Amniotic stem cell (primary cell): ENCODE measurements at regions not wholly inside any gene's neighbourhood (a gene's known extent, or its start where the extent isn't known, plus 50 kb on each side); places are given as distances from the start of the nearest gene placed in this dataset.

ENCODE experiments used
- DNase-seq: peaks from one replicate; lab custom pipeline; 2025; lab: John Stamatoyannopoulos, UW

GRCh38 chr3:7913283-7913682 is 588.3 kb upstream of the LMCD1 start:
- DNase-seq = no peak

GRCh38 chr3:7915356-7915755 is 586.3 kb upstream of the LMCD1 start:
- no peak for DNase-seq

DNA sequence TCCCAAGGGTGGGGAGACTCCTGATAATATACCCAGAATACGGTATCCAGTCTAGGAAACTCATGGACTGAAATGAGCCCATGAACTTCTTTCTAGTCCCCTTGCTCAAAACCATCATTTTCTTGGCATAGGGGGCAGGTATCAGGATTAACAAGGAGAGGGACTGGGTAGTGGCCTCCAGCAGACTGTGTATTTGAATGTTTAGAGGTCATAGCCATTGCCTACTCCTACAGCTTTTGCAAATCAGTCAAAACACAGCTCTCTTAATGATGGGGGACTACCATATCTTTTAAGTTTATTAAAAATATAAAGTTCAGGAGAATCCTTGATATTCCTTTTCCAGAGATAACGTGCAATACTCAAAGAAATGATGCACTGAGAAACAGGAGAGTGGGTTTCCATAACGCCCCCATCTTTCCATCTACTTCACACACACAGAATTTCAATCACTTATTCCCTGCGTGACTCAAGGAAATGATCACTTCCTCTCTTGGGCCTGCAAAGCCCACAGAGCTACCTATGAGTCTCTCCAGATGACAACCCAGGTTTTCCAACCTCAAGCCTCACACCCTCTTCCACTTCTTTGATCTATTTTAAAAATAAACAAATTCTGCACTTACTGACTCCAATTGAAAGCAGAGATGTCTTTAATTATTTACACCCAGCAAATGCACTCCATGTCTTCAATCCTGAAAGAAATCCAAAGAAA is 584.0 kb upstream of the LMCD1 start:
- no peak for DNase-seq

DNA sequence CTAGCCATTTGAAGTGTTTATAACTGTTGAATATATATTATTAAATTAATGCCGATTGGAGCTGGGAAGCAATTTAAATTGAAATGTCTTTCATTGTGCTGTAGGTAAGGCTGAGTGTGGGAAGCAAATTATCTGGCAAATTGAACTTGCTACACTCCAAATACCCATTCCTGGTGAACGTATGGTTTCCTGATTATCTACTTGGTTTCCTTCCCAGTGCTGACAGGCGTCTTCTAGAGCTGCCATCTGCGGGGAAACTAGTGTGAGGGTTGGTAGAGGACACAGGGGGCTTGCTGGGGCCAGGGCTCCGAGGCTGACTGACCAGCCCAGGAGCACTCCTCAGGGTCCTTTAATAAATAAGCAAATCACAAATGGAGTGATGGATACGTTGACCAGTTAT is 581.4 kb upstream of the LMCD1 start:
- no peak for DNase-seq

DNA sequence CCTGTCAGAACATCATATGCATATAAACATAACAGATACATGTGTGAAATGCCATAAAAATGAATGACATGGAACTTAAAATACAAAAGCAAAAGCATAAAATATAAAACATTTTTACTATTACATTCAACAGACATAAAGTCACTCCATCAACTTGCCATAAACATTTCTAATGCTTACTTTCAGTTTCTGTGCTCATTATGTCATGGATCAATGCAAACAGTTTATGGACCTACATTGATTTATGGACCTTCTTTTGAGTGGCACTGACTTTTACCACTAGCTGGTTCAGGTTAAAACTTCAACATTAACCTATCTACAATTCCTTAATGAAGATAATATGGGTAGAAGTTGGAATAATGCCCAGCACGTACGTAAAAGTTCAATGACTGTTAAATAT is 577.4 kb upstream of the LMCD1 start:
- DNase-seq = no peak

DNA sequence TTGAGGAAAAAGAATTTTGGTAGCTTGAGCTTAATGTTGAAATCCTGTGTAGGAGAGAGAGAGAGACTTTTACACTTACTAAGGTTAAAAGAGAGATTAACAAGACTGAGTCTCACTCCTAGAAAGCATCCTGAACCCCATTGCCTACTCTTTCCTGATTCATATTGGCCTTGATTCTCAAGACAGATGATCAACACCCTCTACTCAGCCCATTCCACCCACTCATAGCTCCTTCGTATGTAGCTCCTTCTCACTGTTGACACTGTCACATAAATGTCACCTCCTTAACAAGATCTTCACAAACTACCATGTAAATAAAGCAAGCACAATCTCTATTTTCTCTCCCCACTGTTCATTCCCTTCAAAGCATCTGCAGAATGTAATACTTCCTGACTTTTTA is 574.6 kb upstream of the LMCD1 start:
- no peak for DNase-seq

DNA sequence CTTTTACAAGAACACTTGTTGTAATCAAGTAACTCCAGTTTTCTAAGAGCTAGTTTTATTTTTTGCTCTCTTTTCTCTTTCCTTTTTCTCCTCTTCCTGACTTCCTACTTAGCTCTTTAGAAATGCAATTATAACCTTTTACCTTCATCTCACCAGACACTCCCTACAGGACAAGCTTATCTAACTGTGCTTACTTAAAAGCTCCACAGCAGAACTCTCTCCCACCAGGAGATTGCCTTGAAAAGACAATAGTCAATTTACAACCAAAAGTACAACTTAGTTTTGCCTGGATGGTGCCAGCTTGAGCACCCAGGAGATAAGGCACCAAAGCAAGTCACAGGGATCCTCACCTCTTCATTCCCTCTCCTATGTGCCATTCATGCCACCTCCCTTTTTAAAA is 573.8 kb upstream of the LMCD1 start:
- no peak for DNase-seq

DNA sequence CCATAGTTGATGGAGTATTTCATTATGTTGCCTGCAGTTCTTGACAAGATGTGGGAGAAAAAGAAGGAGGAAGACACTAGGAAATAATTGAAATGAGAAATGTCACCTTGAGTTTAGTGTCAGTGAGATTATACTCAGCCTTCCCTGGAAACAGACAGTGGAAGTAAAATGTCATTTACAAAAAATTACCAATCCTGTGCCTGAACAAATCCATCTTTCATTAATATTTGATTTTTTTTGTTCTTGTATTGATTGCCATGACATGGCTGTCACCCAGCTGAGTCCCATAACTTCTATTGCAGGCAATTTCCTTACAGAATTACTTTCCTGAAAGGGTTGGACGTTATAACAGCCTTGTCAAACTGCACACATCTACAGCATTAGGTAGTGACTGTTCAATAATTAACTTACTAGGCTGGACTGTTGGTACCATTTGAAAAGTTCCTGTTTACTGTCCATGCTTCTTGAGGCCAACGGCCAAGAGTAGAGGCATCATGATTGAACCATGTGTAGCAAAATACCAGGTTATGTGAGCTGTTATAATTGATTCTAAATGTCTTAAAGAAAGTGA is 572.2 kb upstream of the LMCD1 start:
- DNase-seq = no peak

DNA sequence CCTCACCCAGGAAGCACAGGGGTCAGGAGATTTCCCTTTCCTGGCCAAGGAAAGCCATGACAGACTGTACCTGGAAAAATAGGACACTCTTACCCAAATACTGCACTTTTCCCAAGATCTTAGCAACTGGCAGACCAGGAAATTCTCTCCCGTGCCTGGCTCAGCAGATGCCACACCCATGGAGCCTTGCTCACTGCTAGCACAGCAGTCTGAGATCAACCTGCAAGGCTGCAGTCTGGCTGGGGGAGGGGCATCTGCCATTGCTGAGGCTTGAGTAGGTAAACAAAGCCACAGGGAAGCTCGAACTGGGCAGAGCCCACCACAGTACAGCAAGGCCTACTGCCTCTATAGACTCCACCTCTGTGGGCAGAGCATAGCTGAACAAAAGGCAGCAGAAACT is 567.3 kb upstream of the LMCD1 start:
- DNase-seq = no peak

DNA sequence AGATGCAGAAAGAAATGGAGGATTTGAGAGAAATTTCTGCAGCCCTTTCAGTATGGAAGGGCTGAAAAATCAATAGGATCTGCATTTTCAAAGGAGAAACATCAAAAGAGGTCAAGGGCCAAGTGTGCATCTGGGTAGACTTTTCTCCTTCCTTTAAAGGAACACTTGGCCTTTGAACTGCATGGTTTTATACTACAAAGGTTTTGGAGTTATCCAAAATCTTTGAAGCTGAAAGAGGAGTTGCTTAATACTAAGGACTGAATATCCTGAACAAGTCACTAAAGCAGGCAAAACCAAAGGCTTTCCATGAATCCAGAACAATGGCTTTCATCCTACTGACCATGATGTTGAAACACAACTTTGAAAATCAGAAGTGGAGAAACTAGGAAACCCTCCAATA is 553.7 kb upstream of the LMCD1 start:
- DNase-seq = no peak

DNA sequence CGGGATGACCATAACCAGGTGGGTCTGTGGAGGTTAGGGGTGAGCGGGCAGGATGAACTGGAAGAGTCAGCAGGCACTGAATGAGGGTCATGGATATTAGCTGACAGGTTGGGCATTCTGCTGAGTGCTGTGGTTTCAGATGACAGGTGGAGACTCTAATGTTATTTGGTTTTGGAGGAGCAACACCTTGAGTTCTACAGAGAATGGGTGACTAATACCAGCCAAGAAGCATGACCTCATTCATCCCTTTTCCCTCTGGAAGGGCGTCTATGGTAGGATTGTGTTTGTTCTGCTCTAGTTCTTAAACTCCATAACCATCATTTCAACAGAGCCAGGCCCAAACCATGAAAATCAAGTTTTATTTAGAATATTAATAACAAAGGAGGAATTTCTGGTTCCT is 550.7 kb upstream of the LMCD1 start:
- no peak for DNase-seq

DNA sequence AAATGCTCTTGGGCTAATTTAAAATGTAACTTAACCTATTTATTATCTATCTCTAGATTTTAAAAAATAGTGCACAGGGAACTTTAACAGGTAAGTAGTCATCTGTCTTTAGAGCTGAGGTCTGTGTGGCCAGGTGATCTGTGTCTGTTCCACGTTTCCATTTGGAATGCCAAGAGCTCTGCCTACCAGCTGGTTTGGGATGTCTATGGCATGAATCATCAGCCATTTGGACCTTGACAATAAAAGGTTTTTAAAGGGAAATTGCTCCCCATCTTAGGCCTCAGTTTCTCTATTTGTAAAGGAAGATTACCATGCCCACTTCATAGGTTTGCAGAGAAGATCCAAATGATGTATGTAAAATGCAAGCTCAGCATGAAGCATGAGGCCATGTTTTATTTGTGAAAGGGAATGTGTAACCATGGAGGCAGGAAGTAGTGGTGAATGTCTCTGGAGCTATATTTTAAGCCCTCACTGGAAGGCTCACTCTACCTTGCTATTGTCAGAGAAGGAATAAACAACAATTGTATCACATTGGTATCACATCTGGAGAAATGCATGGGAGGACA is 548.1 kb upstream of the LMCD1 start:
- DNase-seq = no peak

- DNase-seq = no peak
Measured at GRCh38 chr3:7957024-7957423, 544.6 kb upstream of the LMCD1 start.

DNA sequence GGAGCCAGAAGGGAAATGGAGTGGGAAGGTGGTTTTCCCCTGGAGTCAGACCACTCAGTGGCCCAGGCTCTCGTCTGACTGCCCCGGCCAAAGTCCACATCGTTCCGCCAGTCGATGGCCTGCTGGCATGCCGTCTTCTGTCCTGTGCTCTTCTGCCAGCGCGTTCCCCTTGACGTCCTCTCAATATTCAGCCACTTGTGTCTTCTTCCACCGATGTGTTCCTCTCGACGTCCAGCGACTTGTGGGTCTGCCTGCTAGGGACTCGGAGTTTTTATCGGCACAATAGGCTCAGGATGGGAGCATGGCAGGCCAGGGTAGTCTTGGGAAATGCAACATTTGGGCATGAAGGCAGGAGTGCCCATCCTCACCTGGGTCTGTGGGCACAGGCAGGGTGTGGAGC is 542.5 kb upstream of the LMCD1 start:
- DNase-seq = no peak

- no peak for DNase-seq
Measured at GRCh38 chr3:7960601-7961000, 541.0 kb upstream of the LMCD1 start.

DNA sequence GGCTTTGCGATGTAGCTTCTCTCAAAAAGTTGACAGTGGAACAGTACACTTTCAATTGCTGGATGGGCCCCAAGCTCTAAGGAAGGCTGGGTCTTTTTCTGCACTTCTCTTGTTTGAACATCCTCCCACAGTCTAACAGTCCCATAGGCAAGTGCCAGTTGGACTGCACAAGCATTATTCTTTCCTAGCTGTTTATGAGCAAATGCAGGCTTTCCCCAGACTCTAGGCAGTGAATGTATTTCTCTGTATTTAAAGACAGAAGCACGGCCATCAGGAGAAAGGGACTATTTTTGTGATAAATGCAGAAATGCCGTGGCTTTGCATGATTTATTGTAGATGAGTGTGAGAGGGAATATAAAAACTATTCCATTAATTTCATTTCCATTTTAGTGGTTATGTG is 539.3 kb upstream of the LMCD1 start:
- DNase-seq = no peak

DNA sequence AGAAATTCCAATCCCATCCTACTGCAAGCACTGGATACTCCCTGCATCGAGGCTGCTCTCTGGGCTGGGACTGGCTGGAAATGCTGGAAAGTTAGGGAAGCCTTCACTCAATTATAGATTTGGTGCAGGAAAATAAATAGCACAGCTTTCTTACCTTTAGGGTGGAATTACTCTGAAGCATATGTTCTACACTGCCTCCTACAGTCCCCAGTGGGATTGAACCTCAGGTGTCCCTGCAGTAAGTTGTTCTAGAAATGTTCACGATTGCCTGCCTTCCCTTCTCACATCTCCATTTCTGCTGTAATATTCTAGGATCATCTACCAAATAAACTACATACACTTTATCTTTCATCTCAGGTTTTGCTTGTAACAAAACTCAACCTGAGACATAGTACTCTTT is 536.7 kb upstream of the LMCD1 start:
- no peak for DNase-seq

- no peak for DNase-seq
Measured at GRCh38 chr3:7973006-7973405, 528.6 kb upstream of the LMCD1 start.

DNA sequence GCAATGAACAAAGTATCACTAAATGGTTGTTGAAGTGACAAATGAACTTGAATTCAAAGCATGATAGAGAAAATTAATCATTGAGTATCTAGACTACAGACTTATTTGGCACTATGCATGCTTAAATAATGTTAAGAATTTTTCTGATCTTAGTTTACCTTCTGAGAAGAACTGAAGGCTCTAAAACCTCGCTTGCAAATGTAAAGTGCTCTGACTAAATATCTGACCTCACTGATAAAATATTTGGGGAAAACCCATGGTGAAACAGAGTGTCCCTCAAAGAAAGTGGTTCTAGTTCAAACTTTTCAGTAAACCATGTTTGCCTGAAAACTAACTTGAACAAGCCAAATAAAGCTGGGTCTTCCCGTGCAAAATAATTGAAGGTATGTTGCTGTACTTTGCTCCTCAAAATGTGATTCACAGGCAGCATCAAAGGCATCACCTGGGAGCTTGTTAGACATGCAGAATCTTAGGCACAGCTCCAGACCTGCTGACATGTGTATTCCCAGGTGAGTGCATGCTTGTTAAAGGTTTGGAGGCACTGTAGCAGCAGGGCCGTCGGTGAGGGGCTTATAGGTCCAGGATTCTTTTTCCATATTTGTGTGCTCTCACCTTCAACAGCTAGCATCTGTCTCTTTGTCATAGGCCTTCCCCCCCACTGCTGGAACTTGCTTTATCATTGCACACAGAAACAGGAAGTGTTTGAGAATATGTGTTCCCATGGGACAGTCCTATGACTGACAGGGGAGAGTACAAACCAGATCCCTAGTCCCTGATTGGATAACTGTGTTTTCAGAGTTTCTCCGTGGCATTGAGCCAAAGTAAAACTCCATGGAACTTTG is 524.2 kb upstream of the LMCD1 start:
- no peak for DNase-seq

DNA sequence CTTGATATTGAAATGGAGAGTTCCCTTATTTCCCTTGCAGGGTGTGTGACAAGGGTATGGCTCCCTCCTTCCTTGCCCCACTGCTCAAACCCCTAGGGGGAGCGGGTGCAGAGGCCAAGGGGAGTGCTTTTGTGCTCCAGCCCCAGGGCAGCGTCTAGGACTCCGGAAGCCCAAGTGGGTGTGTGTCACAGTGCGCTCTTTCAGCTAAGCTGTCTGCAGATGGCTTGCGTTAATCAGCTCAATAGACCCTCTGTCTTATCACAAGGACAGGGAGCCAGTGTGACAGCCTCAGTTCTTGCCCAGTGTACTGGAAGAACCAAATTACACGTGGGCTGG is 523.6 kb upstream of the LMCD1 start:
- DNase-seq = no peak

DNA sequence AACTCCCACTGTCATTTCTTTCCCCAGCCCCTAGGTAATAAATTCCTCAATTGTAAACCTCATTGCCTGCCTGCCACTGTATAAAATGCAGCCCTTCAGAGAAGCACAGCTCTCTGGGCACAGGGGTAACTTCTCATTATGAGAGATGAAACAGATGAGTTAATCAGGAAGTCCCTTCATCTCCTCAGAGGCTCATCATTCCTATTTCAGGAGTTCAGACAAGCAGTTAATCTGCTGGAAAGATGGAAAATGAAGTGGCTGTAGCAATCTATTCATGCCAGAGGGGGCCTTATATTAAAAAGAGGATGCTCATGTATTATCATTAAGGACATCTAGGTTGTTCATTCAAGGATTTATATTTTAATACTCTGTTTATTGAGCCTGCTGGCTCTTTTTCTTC is 519.5 kb upstream of the LMCD1 start:
- DNase-seq = no peak

DNA sequence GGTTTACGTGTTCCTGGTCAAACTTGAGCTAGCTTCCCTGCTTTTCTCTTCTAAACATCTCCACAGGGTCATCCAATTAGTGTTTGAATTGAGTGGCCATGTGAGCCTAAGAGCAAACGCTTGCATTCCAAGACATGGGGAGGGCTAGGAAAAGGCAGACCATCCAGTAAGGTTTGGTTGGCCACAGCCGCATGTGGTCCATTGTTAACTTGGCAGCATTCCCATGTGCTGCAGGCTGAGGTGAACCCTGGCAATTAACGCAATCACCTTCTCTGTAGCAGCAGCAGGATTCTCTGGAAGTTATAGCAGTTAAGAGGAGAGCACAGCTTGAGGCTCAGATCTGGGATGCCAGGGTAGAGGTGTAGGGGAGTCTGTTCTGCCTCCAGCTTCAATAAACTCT is 502.2 kb upstream of the LMCD1 start:
- no peak for DNase-seq

DNA sequence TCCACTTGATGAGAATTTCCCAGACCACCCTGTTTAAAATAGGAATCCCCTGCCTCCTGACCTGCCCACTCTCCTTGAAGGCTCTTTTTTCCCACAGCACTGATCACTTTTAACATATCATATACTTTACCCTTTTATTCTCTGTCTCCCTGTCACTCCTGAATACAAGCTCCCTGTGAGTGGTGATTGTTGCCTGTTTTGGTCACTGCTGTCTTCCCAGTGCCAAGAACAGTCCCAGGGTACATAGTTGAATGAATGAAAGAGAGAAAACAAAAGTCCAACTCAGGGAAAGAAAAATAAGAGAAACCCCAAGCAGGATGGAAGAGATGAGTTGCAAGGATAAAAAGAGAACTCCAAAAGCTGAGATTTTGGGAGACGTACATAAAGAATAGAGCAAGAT is 500.3 kb upstream of the LMCD1 start:
- DNase-seq = no peak
